OCI-LY1 (cell line): ENCODE measurements at regions not wholly inside any gene's neighbourhood (a gene's known extent, or its start where the extent isn't known, plus 50 kb on each side); places are given as distances from the start of the nearest gene placed in this dataset.

ENCODE experiments used
- H2AFZ ChIP-seq: fragments of 200-600 bp; sonication (generic), shearing (Covaris generic); 2 replicates; pipeline ENCODE4 v1.6.0; 2014; ENCODE audit warnings: antibody characterized with exemption, mild to moderate bottlenecking, low read length
- H3F3A ChIP-seq: fragments of 200-600 bp; sonication (generic), shearing (Covaris generic); 2 replicates; pipeline ENCODE4 v1.6.0; 2014; ENCODE audit warnings: mild to moderate bottlenecking, antibody characterized with exemption, low read length, moderate library complexity; ENCODE audit not compliant: insufficient read depth
- H3K27ac ChIP-seq: fragments of 200-600 bp; sonication (generic); 2 replicates; pipeline ENCODE4 v1.5.1; 2014; ENCODE audit warnings: low read length, mixed run types, mild to moderate bottlenecking, low read depth; ENCODE audit not compliant: poor library complexity, severe bottlenecking
- H3K27me3 ChIP-seq: fragments of 200-600 bp; sonication (generic); 2 replicates; pipeline ENCODE4 v1.6.0; 2014; ENCODE audit warnings: antibody characterized with exemption, mild to moderate bottlenecking, low read length, moderate library complexity; ENCODE audit not compliant: insufficient read depth
- H3K36me3 ChIP-seq: fragments of 200-600 bp; sonication (generic); 2 replicates; pipeline ENCODE4 v1.6.1; 2014; ENCODE audit warnings: mild to moderate bottlenecking, antibody characterized with exemption, low read length, moderate library complexity, mixed read lengths; ENCODE audit not compliant: insufficient read depth
- H3K4me1 ChIP-seq: fragments of 200-600 bp; sonication (generic); 2 replicates; pipeline ENCODE4 v1.5.1; 2014; ENCODE audit warnings: mild to moderate bottlenecking, low read length, moderate library complexity; ENCODE audit not compliant: insufficient read depth, severe bottlenecking
- H3K4me2 ChIP-seq: fragments of 200-600 bp; sonication (generic), shearing (Covaris generic); 2 replicates; pipeline ENCODE4 v1.6.1; 2014; ENCODE audit warnings: low read length
- H3K4me3 ChIP-seq: fragments of 200-600 bp; sonication (generic); 2 replicates; pipeline ENCODE4 v1.5.1; 2014; ENCODE audit warnings: low read length, low read depth, mild to moderate bottlenecking, mixed read lengths; ENCODE audit not compliant: poor library complexity, severe bottlenecking
- H3K79me2 ChIP-seq: fragments of 200-600 bp; shearing (Covaris generic); 2 replicates; pipeline ENCODE4 v1.6.1; 2016; ENCODE audit warnings: mixed run types, low read length, mixed read lengths; ENCODE audit not compliant: insufficient read depth
- H3K9ac ChIP-seq: fragments of 200-600 bp; sonication (generic), shearing (Covaris generic); 2 replicates; pipeline ENCODE4 v1.6.1; 2014; ENCODE audit warnings: mild to moderate bottlenecking, low read length, mixed read lengths
- H3K9me2 ChIP-seq: fragments of 200-600 bp; sonication (generic), shearing (Covaris generic); 2 replicates; pipeline ENCODE4 v1.6.1; 2014; ENCODE audit warnings: low read depth, mild to moderate bottlenecking, low read length, mixed read lengths
- H3K9me3 ChIP-seq: fragments of 200-600 bp; shearing (Covaris generic); 2 replicates; pipeline ENCODE4 v1.6.1; 2014; ENCODE audit warnings: low read length, mixed read lengths
- H4K20me1 ChIP-seq: fragments of 200-600 bp; sonication (generic), shearing (Covaris generic); 2 replicates; pipeline ENCODE4 v1.6.0; 2016; ENCODE audit warnings: mild to moderate bottlenecking, low read length; ENCODE audit not compliant: insufficient read depth
- EZH2 ChIP-seq: fragments of 200-600 bp; sonication (generic), shearing (Covaris generic); IDR thresholded peaks from 2 replicates; pipeline ENCODE4 v1.8.0; 2017; ENCODE audit warnings: borderline replicate concordance, mixed run types, mild to moderate bottlenecking, antibody characterized with exemption, low read length, moderate library complexity, mixed read lengths
- TF ChIP-seq, protein P1 (sequence below): fragments of 200-600 bp; sonication (generic), shearing (Covaris generic); IDR thresholded peaks from 2 replicates; pipeline ENCODE4 v1.5.1; 2017; ENCODE audit warnings: mild to moderate bottlenecking, antibody characterized with exemption, low read length, moderate library complexity, mixed read lengths

DNA sequence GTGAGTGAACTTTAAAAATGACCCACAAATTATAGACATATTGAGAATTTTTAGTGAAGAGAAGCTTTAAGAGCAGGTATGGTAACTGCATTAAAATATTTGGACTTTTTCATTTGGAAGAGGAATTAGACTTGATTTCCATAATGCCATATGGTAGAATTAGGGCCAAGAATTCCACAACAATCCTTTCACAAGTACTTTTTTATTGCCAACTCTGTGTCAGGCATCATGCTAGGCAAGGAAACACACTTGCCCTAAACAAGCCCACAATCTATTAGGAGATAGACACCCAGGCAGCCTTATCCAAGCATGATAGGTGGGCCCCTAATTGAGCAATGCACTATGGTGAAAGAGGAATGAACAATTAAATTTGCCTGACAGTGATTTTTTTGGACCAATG lies 353.0 kb downstream of the TGFB2 start:
- Histone ChIP-seq H3K4me2 (no peak overlapping the region), H3K79me2 (no peaks in the 10 kb centered on the region), H3K27ac (no peak overlapping the region), H3K9me3 (no peaks in the 10 kb centered on the region), H2AFZ (no peak overlapping the region), H3K9me2 (no peaks in the 10 kb centered on the region), H3K4me1 (no peaks in the 10 kb centered on the region), H4K20me1 (no peaks in the 10 kb centered on the region), H3F3A (no peaks in the 10 kb centered on the region), H3K9ac (no peak overlapping the region), H3K4me3 (no peak overlapping the region), H3K27me3 (no peaks in the 10 kb centered on the region), H3K36me3 (no peaks in the 10 kb centered on the region)
- TF ChIP-seq, protein P1, sequence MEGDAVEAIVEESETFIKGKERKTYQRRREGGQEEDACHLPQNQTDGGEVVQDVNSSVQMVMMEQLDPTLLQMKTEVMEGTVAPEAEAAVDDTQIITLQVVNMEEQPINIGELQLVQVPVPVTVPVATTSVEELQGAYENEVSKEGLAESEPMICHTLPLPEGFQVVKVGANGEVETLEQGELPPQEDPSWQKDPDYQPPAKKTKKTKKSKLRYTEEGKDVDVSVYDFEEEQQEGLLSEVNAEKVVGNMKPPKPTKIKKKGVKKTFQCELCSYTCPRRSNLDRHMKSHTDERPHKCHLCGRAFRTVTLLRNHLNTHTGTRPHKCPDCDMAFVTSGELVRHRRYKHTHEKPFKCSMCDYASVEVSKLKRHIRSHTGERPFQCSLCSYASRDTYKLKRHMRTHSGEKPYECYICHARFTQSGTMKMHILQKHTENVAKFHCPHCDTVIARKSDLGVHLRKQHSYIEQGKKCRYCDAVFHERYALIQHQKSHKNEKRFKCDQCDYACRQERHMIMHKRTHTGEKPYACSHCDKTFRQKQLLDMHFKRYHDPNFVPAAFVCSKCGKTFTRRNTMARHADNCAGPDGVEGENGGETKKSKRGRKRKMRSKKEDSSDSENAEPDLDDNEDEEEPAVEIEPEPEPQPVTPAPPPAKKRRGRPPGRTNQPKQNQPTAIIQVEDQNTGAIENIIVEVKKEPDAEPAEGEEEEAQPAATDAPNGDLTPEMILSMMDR, result no peak
- TF ChIP-seq EZH2, result no peak

GRCh38 chr1:218699421-218699820 lies 354.3 kb downstream of the TGFB2 start:
- Histone ChIP-seq H3K9me3 (no peaks in the 10 kb centered on the region), H4K20me1 (no peaks in the 10 kb centered on the region), H3K4me1 (no peaks in the 10 kb centered on the region), H3K9me2 (no peaks in the 10 kb centered on the region), H3K79me2 (no peaks in the 10 kb centered on the region), H3K27me3 (no peaks in the 10 kb centered on the region), H3K36me3 (no peaks in the 10 kb centered on the region), H3K27ac (no peak overlapping the region), H3K4me2 (no peak overlapping the region), H3K9ac (no peak overlapping the region), H3F3A (no peaks in the 10 kb centered on the region), H3K4me3 (no peak overlapping the region), H2AFZ (no peak overlapping the region)
- TF ChIP-seq, protein P1, result no peak
- TF ChIP-seq EZH2, result no peak

DNA sequence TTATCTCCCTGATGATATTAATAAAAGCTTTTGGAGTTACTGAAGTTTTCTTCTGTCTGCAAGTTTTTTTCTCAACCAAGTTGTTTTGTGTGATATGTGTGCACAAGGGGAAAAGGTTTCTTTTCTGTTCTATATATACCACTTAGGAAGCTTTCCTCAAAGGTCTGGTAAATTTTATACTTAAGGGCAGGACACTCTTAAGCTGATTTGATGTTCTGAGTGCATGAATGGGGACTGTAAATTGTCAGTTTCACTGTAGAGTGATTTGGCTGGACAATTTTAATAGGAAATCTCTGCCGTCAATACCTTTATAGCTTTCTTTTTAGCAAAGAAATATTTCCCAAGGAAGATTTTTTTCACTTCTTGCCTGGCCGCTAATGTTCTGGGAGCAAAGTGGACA lies 354.7 kb downstream of the TGFB2 start:
- H3F3A ChIP-seq, result no peaks in the 10 kb centered on the region
- H4K20me1 ChIP-seq, result no peaks in the 10 kb centered on the region
- H3K9me2 ChIP-seq, result no peaks in the 10 kb centered on the region
- no peaks in the 10 kb centered on the region for H3K9me3 ChIP-seq
- no peaks in the 10 kb centered on the region for H3K36me3 ChIP-seq
- no peaks in the 10 kb centered on the region for H3K79me2 ChIP-seq
- H3K4me3 ChIP-seq, result no peak overlapping the region
- TF ChIP-seq, protein P1, result no peak
- TF ChIP-seq EZH2, result no peak
- no peak overlapping the region for H3K27ac ChIP-seq
- H3K27me3 ChIP-seq, result no peaks in the 10 kb centered on the region
- no peak overlapping the region for H3K9ac ChIP-seq
- no peak overlapping the region for H3K4me2 ChIP-seq
- H3K4me1 ChIP-seq, result no peaks in the 10 kb centered on the region
- H2AFZ ChIP-seq, result no peak overlapping the region
